Upper lobe of right lung (tissue), 1 donor: ENCODE measurements at regions not wholly inside any gene's neighbourhood (a gene's known extent, or its start where the extent isn't known, plus 50 kb on each side); places are given as distances from the start of the nearest gene placed in this dataset.
A peak's percentile ranks its signal among the peaks of the same experiment; 100 is the strongest.

Experiments used
- ATAC-seq: fragments of 200-7000 bp; cut with Tn5 transposase; one replicate; pipeline ENCODE4 v1.9.1; 2020; ENCODE audit warnings: mild to moderate bottlenecking, moderate library complexity
- DNase-seq: peaks from one replicate; pipeline ENCODE4 v3.0.0-alpha.2; 2020
- H3K27ac ChIP-seq: fragments of 200-600 bp; one replicate; pipeline ENCODE4 v1.8.0; 2022
- H3K27me3 ChIP-seq: fragments of 200-600 bp; one replicate; pipeline ENCODE4 v1.8.0; 2022; ENCODE audit warnings: mild to moderate bottlenecking
- H3K36me3 ChIP-seq: fragments of 200-600 bp; one replicate; pipeline ENCODE4 v1.8.0; 2022
- H3K4me1 ChIP-seq: fragments of 200-600 bp; one replicate; pipeline ENCODE4 v1.8.0; 2022
- H3K4me3 ChIP-seq: fragments of 200-600 bp; one replicate; pipeline ENCODE4 v1.8.0; 2022; ENCODE audit warnings: mild to moderate bottlenecking
- H3K9me3 ChIP-seq: fragments of 200-600 bp; one replicate; pipeline ENCODE4 v1.8.0; 2022
- CTCF ChIP-seq: fragments of 200-600 bp; IDR thresholded peaks from one replicate; pipeline ENCODE4 v1.8.0; 2022; ENCODE audit warnings: antibody characterized with exemption
- intact Hi-C: fragments of 100-400 bp; cut with DNase I; formaldehyde crosslinking; loops from one replicate; pipeline ENCODE4 v1.11.0; 2022
- donor health status: DM: no; HTN: yes; CAD: no; lungs with severe emphysema.

DNA sequence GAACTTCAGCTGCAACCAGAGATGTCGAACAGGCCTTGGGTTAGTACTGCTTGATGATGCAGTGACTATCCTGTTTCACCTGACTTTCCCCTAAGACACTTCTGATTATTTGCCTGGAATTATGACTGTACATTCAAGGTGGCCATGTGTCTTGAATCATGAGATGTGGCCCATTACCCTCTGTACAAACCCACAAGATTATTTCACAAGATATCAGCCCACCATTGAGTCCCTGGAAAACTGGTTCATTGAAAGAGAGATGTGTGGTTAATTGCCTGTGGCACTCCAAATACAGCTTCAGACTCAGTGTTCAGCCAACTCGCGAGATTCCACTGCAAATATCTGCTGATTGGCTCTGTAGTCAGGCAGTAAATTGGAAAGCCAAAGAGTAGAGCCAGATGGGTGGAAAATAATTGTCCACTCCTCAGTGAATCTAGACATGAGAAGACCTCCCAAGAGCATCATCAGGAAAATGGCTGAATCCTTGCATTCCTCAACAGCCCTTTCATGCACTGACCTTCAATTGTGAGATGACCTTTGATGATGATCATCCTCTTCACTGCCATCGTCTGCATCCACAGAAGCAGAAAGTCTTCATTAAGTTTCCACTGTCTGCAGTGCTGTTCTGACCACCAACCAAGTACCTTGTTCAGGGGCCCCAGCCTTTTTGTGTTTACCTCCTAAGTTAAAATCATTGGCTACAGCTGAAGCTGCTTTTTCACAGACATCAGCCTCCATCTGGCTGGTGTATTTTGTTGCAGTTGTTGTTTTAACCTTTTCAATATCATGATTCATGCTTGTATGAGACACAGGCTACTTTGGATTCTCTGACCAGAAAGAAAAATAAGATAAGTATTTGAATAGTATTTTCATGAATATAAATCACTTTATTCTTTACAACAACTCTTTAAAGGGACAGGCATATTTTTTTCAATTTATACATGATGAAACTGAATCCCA lies 75.2 kb downstream of the ESM1 start:
- Histone ChIP-seq H3K27ac (no peak overlapping the region), H3K4me3 (no peak overlapping the region), H3K9me3 (no peaks in the 10 kb centered on the region), H3K4me1 (no peaks in the 10 kb centered on the region), H3K27me3 (no peaks in the 10 kb centered on the region), H3K36me3 (no peaks in the 10 kb centered on the region)
- TF ChIP-seq CTCF = no peak
- ATAC-seq (no peak), DNase-seq (no peak)
- intact Hi-C loops = loop anchor here (10.0 kb wide), 1 partner anchor 235 kb away; no protein-coding TSS in a partner anchor

- no peaks in the 10 kb centered on the region for H3K27me3 ChIP-seq
- no peak overlapping the region for H3K4me3 ChIP-seq
- H3K4me1 ChIP-seq = no peaks in the 10 kb centered on the region
- DNase-seq (no peak), ATAC-seq (no peak)
- H3K27ac ChIP-seq = no peak overlapping the region
- intact Hi-C loops = loop anchor here (10.0 kb wide), 1 partner anchor 236 kb away; no protein-coding TSS in a partner anchor
- H3K36me3 ChIP-seq = no peaks in the 10 kb centered on the region
- TF ChIP-seq CTCF = no peak
- H3K9me3 ChIP-seq = no peaks in the 10 kb centered on the region
Measured at GRCh38 chr5:54908774-54909525, 76.4 kb downstream of the ESM1 start.

DNA sequence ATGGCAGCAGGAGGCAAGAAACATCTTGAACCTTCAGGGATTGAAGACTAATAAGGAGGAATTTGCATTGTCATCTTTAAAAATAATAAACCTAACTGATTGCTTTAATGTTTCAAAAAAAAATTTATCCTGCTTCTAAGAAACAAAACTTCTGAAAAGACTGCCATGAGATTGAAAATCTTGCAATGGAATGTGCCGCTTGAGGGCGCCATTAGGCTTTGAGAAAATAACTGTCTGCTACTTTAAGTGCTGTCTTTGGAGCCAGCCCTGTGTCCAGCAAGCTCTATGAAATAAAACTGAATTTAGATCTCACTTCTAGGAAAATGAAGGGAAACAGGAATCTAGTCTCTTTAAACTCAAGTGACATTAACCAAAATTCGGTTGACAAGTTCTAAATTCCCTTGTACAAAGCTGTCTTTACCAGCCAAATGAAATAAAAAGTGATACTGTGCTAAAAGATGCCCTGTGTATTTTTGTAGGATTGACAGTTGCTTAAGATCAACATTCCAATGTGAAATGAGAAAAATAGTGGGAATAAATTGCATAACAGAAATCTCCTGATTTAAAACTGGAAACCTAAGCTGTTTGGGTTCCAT lies 79.4 kb downstream of the ESM1 start:
- H3K4me3 ChIP-seq = no peak overlapping the region
- ATAC-seq (peak; percentile 42), DNase-seq (no peak)
- no peaks in the 10 kb centered on the region for H3K9me3 ChIP-seq
- peak; percentile 69 for TF ChIP-seq CTCF
- no peaks in the 10 kb centered on the region for H3K27me3 ChIP-seq
- H3K27ac ChIP-seq = no peak overlapping the region
- no peaks in the 10 kb centered on the region for H3K4me1 ChIP-seq
- no peaks in the 10 kb centered on the region for H3K36me3 ChIP-seq
- intact Hi-C loops = loop anchor here (10.0 kb wide), 1 partner anchor 239 kb away; no protein-coding TSS in a partner anchor

GRCh38 chr5:54905246-54905795 lies 80.1 kb downstream of the ESM1 start:
- ATAC-seq (no peak), DNase-seq (no peak)
- Histone ChIP-seq H3K27ac (no peak overlapping the region), H3K4me1 (no peaks in the 10 kb centered on the region), H3K36me3 (no peaks in the 10 kb centered on the region), H3K27me3 (no peaks in the 10 kb centered on the region), H3K4me3 (no peak overlapping the region), H3K9me3 (no peaks in the 10 kb centered on the region)
- intact Hi-C loops = loop anchor here (10.0 kb wide), 1 partner anchor 239 kb away; no protein-coding TSS in a partner anchor
- TF ChIP-seq CTCF = no peak

- TF ChIP-seq CTCF = peak; percentile 20
- Histone ChIP-seq H3K9me3 (no peaks in the 10 kb centered on the region), H3K27ac (no peak overlapping the region), H3K4me1 (no peaks in the 10 kb centered on the region), H3K4me3 (no peak overlapping the region), H3K36me3 (no peaks in the 10 kb centered on the region), H3K27me3 (no peaks in the 10 kb centered on the region)
- DNase-seq = no peak
- intact Hi-C loops = loop anchor here (10.0 kb wide), 1 partner anchor 240 kb away; no protein-coding TSS in a partner anchor
- ATAC-seq = peak; percentile 8
Measured at GRCh38 chr5:54904425-54904824, 81.0 kb downstream of the ESM1 start.
